ENCODE measurements at regions not wholly inside any gene's neighbourhood (a gene's known extent, or its start where the extent isn't known, plus 50 kb on each side); places are given as distances from the start of the nearest gene placed in this dataset.
"Not testable (repeated sequence)": the region's sequence is repeated elsewhere in the genome, so short reads cannot be mapped to it uniquely, and the experiment has no call there.

GRCh38 chr20:25856256-25856884 is 159.7 kb upstream of the ZNF337 start:
- no peak overlapping the region for H3K27ac ChIP-seq (ENCODE audit: low read length)
- H3K4me2 ChIP-seq (ENCODE audit: low read length) = no peak overlapping the region
- H3F3A ChIP-seq (ENCODE audit: insufficient read depth, low read length, poor library complexity, severe bottlenecking) = no peaks in the 10 kb centered on the region
- no peak overlapping the region for H3K9ac ChIP-seq (ENCODE audit: low read length)
- H3K9me3 ChIP-seq (ENCODE audit: low read length) = no peaks in the 10 kb centered on the region
- H4K20me1 ChIP-seq (ENCODE audit: insufficient read depth) = no peaks in the 10 kb centered on the region
- H3K36me3 ChIP-seq (ENCODE audit: insufficient read depth, low read length) = no peaks in the 10 kb centered on the region
- H3K79me2 ChIP-seq (replicated peaks; ENCODE audit: insufficient read depth, low read length) = no peaks in the 10 kb centered on the region
- H3K9me2 ChIP-seq (ENCODE audit: insufficient read depth, low read length) = no peaks in the 10 kb centered on the region
- no peak overlapping the region for H3K4me3 ChIP-seq (ENCODE audit: low read length)
- H2AFZ ChIP-seq (ENCODE audit: low read depth, low read length) = no peak overlapping the region
- TF ChIP-seq MXI1 (conservative IDR thresholded peaks at IDR 0.05; ENCODE audit: poor library complexity, severe bottlenecking) = no peak
- TF ChIP-seq POLR2AphosphoS5 (IDR thresholded peaks at IDR 0.05) = no peak
- no peak for TF ChIP-seq TAF1 (IDR thresholded peaks at IDR 0.05; ENCODE audit: low read depth)
- TF ChIP-seq REST (IDR thresholded peaks at IDR 0.05; ENCODE audit: borderline replicate concordance) = no peak
- TF ChIP-seq CTCF (IDR thresholded peaks at IDR 0.05; ENCODE audit: poor library complexity, severe bottlenecking) = no peak
- no peak for TF ChIP-seq SMC3 (conservative IDR thresholded peaks at IDR 0.05; ENCODE audit: poor library complexity)
- TF ChIP-seq EP300 (conservative IDR thresholded peaks at IDR 0.05; ENCODE audit: poor library complexity, severe bottlenecking) = no peak
- no peak for TF ChIP-seq EZH2 (IDR thresholded peaks at IDR 0.05; ENCODE audit: borderline replicate concordance, insufficient read depth, low read length, poor library complexity, severe bottlenecking)
- TF ChIP-seq RAD21 (conservative IDR thresholded peaks at IDR 0.05) = no peak
- H3K27me3 ChIP-seq (ENCODE audit: insufficient read depth, low read depth, low read length) = no peaks in the 10 kb centered on the region

GRCh38 chr20:25855451-25856156 is 159.0 kb upstream of the ZNF337 start:
- not testable (repeated sequence) for H2AFZ ChIP-seq (ENCODE audit: low read depth, low read length); H3K27ac ChIP-seq (ENCODE audit: low read length); H3K79me2 ChIP-seq (replicated peaks; ENCODE audit: insufficient read depth, low read length); H3K9me2 ChIP-seq (ENCODE audit: insufficient read depth, low read length); H3K27me3 ChIP-seq (ENCODE audit: insufficient read depth, low read depth, low read length); H3K4me3 ChIP-seq (ENCODE audit: low read length); H3F3A ChIP-seq (ENCODE audit: insufficient read depth, low read length, poor library complexity, severe bottlenecking); H3K4me2 ChIP-seq (ENCODE audit: low read length); H3K9me3 ChIP-seq (ENCODE audit: low read length); H3K9ac ChIP-seq (ENCODE audit: low read length); H3K36me3 ChIP-seq (ENCODE audit: insufficient read depth, low read length); H4K20me1 ChIP-seq (ENCODE audit: insufficient read depth)

GRCh38 chr20:25854666-25855065 is 158.0 kb upstream of the ZNF337 start:
- H3K27ac ChIP-seq (ENCODE audit: low read length); H3K4me3 ChIP-seq (ENCODE audit: low read length); H4K20me1 ChIP-seq (ENCODE audit: insufficient read depth); H3K4me2 ChIP-seq (ENCODE audit: low read length); H3K36me3 ChIP-seq (ENCODE audit: insufficient read depth, low read length); H3K79me2 ChIP-seq (replicated peaks; ENCODE audit: insufficient read depth, low read length); H3K9ac ChIP-seq (ENCODE audit: low read length); H2AFZ ChIP-seq (ENCODE audit: low read depth, low read length); H3K9me3 ChIP-seq (ENCODE audit: low read length); H3F3A ChIP-seq (ENCODE audit: insufficient read depth, low read length, poor library complexity, severe bottlenecking); H3K27me3 ChIP-seq (ENCODE audit: insufficient read depth, low read depth, low read length); H3K9me2 ChIP-seq (ENCODE audit: insufficient read depth, low read length): not testable (repeated sequence)

- not testable (repeated sequence) for H2AFZ ChIP-seq (ENCODE audit: low read depth, low read length); H3K9ac ChIP-seq (ENCODE audit: low read length); H3K4me3 ChIP-seq (ENCODE audit: low read length); H3K36me3 ChIP-seq (ENCODE audit: insufficient read depth, low read length); H3K27ac ChIP-seq (ENCODE audit: low read length); H3K4me2 ChIP-seq (ENCODE audit: low read length); H3K9me3 ChIP-seq (ENCODE audit: low read length); H3K27me3 ChIP-seq (ENCODE audit: insufficient read depth, low read depth, low read length); H4K20me1 ChIP-seq (ENCODE audit: insufficient read depth); H3K79me2 ChIP-seq (replicated peaks; ENCODE audit: insufficient read depth, low read length); H3F3A ChIP-seq (ENCODE audit: insufficient read depth, low read length, poor library complexity, severe bottlenecking); H3K9me2 ChIP-seq (ENCODE audit: insufficient read depth, low read length)
These were observed 157.2 kb upstream of the ZNF337 start for GRCh38 chr20:25853718-25854388.
